WTC11 (cell line): ENCODE measurements at regions not wholly inside any gene's neighbourhood (a gene's known extent, or its start where the extent isn't known, plus 50 kb on each side); places are given as distances from the start of the nearest gene placed in this dataset.

Source experiments
- ATAC-seq: fragments of 200-7000 bp; cut with Tn5 transposase; 2 replicates; pipeline ENCODE4 v1.10.0; 2021; ENCODE audit warnings: mild to moderate bottlenecking, moderate library complexity
- CTCF ChIA-PET: fragments of 300-600 bp; sonication (Branson Sonifier 250); formaldehyde crosslinking; loops from one replicate; lab custom pipeline; 2021; ENCODE audit warnings: antibody characterized with exemption; lab: Charles Lee
- POLR2A ChIA-PET: fragments of 350-600 bp; sonication (Branson Sonifier 250); formaldehyde crosslinking; loops from one replicate; lab custom pipeline; 2021; ENCODE audit warnings: antibody characterized with exemption; lab: Charles Lee
- DNase-seq: peaks from one replicate; pipeline ENCODE4 v3.0.0; 2021; ENCODE audit warnings: low spot score
- H3K27ac Mint-ChIP-seq: 2 replicates; pipeline ENCODE4 v1.8.0; 2021; ENCODE audit warnings: mixed read lengths
- H3K27me3 Mint-ChIP-seq: 2 replicates; pipeline ENCODE4 v1.8.0; 2021; ENCODE audit warnings: low read depth, mild to moderate bottlenecking, moderate library complexity, mixed read lengths
- H3K36me3 Mint-ChIP-seq: 2 replicates; pipeline ENCODE4 v1.8.0; 2021; ENCODE audit warnings: mixed read lengths
- H3K4me1 Mint-ChIP-seq: 2 replicates; pipeline ENCODE4 v1.8.0; 2022; ENCODE audit warnings: mixed read lengths
- H3K4me3 Mint-ChIP-seq: 2 replicates; pipeline ENCODE4 v1.8.0; 2021; ENCODE audit warnings: mild to moderate bottlenecking, moderate library complexity, mixed read lengths
- H3K9me3 Mint-ChIP-seq: 2 replicates; pipeline ENCODE4 v1.8.0; 2021; ENCODE audit warnings: mixed read lengths
- ARID4B ChIP-seq: sonication (generic); formaldehyde crosslinking; IDR thresholded peaks from 2 replicates; pipeline ENCODE4 v1.8.0; 2023; ENCODE audit warnings: missing genetic modification reagents, mild to moderate bottlenecking, borderline replicate concordance
- ATF1 ChIP-seq: sonication (generic); formaldehyde crosslinking; IDR thresholded peaks from 2 replicates; pipeline ENCODE4 v1.8.1; 2023; ENCODE audit warnings: mild to moderate bottlenecking, moderate library complexity, missing genetic modification reagents
- ATF2 ChIP-seq: sonication (generic); formaldehyde crosslinking; IDR thresholded peaks from 2 replicates; pipeline ENCODE4 v1.8.1; 2022; ENCODE audit warnings: low read depth, missing genetic modification reagents, borderline replicate concordance
- CBFB ChIP-seq: sonication (generic); formaldehyde crosslinking; IDR thresholded peaks from 2 replicates; pipeline ENCODE4 v1.8.1; 2022; ENCODE audit warnings: mild to moderate bottlenecking, low read depth, missing genetic modification reagents
- CREB1 ChIP-seq: sonication (generic); formaldehyde crosslinking; IDR thresholded peaks from 2 replicates; pipeline ENCODE4 v1.8.0; 2023; ENCODE audit warnings: mild to moderate bottlenecking, missing genetic modification reagents
- ELF4 ChIP-seq: sonication (generic); formaldehyde crosslinking; IDR thresholded peaks from 2 replicates; pipeline ENCODE4 v1.8.1; 2022; ENCODE audit warnings: low read depth, mild to moderate bottlenecking, moderate library complexity, missing genetic modification reagents
- FOXK1 ChIP-seq: sonication (generic); formaldehyde crosslinking; IDR thresholded peaks from 2 replicates; pipeline ENCODE4 v1.8.0; 2022; ENCODE audit warnings: mild to moderate bottlenecking, moderate library complexity, missing genetic modification reagents
- HMGXB4 ChIP-seq: sonication (generic); formaldehyde crosslinking; IDR thresholded peaks from 2 replicates; pipeline ENCODE4 v1.8.1; 2023; ENCODE audit warnings: mild to moderate bottlenecking, moderate library complexity, missing genetic modification reagents
- IRF2 ChIP-seq: sonication (generic); formaldehyde crosslinking; IDR thresholded peaks from 2 replicates; pipeline ENCODE4 v1.8.0; 2022; ENCODE audit warnings: low read depth, missing genetic modification reagents, borderline replicate concordance
- NR1H2 ChIP-seq: sonication (generic); formaldehyde crosslinking; IDR thresholded peaks from 2 replicates; pipeline ENCODE4 v1.9.0; 2021; ENCODE audit warnings: mild to moderate bottlenecking, moderate library complexity, missing genetic modification reagents
- OVOL2 ChIP-seq: fragments of 250-450 bp; sonication (Bioruptor Pico); IDR thresholded peaks from 2 replicates; pipeline ENCODE4 v1.9.0; 2021; ENCODE audit warnings: mild to moderate bottlenecking, borderline replicate concordance
- RORB ChIP-seq: fragments of 250-450 bp; sonication (Bioruptor Pico); IDR thresholded peaks from 2 replicates; pipeline ENCODE4 v1.9.0; 2021; ENCODE audit warnings: mild to moderate bottlenecking
- ZNF138 ChIP-seq: sonication (generic); formaldehyde crosslinking; conservative IDR thresholded peaks from 2 replicates; pipeline ENCODE4 v1.8.1; 2022; ENCODE audit warnings: mild to moderate bottlenecking, moderate library complexity, missing genetic modification reagents
- ZNF232 ChIP-seq: sonication (generic); formaldehyde crosslinking; IDR thresholded peaks from 2 replicates; pipeline ENCODE4 v1.8.0; 2022; ENCODE audit warnings: mild to moderate bottlenecking, missing genetic modification reagents
- ZNF671 ChIP-seq: fragments of 250-450 bp; sonication (Bioruptor Pico); IDR thresholded peaks from 2 replicates; pipeline ENCODE4 v1.8.0; 2021; ENCODE audit warnings: mild to moderate bottlenecking
- ZSCAN18 ChIP-seq: fragments of 250-450 bp; sonication (Bioruptor Pico); IDR thresholded peaks from 2 replicates; pipeline ENCODE4 v2.1.2; 2022; ENCODE audit warnings: mild to moderate bottlenecking, moderate library complexity
- TF ChIP-seq, protein P1 (sequence below): sonication (generic); formaldehyde crosslinking; IDR thresholded peaks from 2 replicates; pipeline ENCODE4 v1.8.1; 2023; ENCODE audit warnings: mild to moderate bottlenecking, missing genetic modification reagents
- TF ChIP-seq, protein P2 (sequence below): sonication (generic); formaldehyde crosslinking; conservative IDR thresholded peaks from 2 replicates; pipeline ENCODE4 v1.8.1; 2023; ENCODE audit warnings: mild to moderate bottlenecking, low read depth, missing genetic modification reagents, moderate library complexity
- TF ChIP-seq, protein P3 (sequence below): sonication (generic); formaldehyde crosslinking; IDR thresholded peaks from 2 replicates; pipeline ENCODE4 v1.8.0; 2022; ENCODE audit warnings: mild to moderate bottlenecking, missing genetic modification reagents

DNA sequence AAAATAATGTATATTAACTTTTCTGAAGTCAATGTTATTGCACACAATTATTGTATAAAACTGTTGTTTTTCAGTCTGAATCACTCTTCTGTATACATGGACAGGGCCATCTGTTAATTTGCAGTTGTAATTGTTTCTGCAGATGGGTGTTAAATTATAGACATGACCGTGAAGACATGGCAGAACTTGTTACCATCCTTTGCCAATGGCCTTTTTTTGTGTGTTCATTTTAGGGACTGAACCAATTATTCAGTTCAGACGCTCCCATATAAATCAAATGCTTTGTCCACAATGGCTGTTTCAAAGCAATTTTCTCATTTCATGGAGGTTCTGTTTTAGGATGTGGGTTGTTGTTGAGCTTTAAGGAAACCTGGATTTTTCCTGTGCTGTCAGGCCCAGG, 533.7 kb downstream of the DOK5 start (continued):
- TF ChIP-seq ARID4B (CRISPR knock-in tag): no peak

DNA sequence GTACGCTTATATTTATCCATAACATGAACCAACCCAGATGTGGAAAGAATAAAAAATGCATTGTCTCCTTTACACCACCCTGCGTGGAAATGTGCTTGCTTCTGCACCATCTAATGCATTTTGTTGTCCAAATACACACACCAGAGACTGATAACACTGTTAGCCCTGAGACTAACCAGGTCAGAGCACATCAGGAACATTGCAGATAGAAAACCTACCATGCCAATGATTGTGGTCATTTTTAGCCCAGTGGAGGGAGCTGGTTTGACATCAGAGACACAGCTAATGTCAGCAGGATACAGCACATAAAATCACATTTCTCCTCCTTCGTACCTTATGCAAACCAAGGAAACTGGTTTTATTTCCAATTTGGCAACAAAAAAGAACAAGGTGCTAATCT, 528.7 kb downstream of the DOK5 start:
- no peak for DNase-seq
- H3K9me3 Mint-ChIP-seq: peaks cover 83% of the 10 kb centered on the region
- no peak for TF ChIP-seq ZNF138
- no peak for TF ChIP-seq ZNF671
- TF ChIP-seq, protein P1, sequence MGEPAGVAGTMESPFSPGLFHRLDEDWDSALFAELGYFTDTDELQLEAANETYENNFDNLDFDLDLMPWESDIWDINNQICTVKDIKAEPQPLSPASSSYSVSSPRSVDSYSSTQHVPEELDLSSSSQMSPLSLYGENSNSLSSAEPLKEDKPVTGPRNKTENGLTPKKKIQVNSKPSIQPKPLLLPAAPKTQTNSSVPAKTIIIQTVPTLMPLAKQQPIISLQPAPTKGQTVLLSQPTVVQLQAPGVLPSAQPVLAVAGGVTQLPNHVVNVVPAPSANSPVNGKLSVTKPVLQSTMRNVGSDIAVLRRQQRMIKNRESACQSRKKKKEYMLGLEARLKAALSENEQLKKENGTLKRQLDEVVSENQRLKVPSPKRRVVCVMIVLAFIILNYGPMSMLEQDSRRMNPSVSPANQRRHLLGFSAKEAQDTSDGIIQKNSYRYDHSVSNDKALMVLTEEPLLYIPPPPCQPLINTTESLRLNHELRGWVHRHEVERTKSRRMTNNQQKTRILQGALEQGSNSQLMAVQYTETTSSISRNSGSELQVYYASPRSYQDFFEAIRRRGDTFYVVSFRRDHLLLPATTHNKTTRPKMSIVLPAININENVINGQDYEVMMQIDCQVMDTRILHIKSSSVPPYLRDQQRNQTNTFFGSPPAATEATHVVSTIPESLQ (CRISPR knock-in tag): no peak
- TF ChIP-seq FOXK1 (CRISPR knock-in tag): no peak
- no peak for TF ChIP-seq ZNF232
- TF ChIP-seq IRF2: no peak
- no peak for TF ChIP-seq RORB (CRISPR knock-in tag)
- no peak for TF ChIP-seq OVOL2 (CRISPR knock-in tag)
- no peak for TF ChIP-seq HMGXB4 (CRISPR knock-in tag)
- TF ChIP-seq, protein P2, sequence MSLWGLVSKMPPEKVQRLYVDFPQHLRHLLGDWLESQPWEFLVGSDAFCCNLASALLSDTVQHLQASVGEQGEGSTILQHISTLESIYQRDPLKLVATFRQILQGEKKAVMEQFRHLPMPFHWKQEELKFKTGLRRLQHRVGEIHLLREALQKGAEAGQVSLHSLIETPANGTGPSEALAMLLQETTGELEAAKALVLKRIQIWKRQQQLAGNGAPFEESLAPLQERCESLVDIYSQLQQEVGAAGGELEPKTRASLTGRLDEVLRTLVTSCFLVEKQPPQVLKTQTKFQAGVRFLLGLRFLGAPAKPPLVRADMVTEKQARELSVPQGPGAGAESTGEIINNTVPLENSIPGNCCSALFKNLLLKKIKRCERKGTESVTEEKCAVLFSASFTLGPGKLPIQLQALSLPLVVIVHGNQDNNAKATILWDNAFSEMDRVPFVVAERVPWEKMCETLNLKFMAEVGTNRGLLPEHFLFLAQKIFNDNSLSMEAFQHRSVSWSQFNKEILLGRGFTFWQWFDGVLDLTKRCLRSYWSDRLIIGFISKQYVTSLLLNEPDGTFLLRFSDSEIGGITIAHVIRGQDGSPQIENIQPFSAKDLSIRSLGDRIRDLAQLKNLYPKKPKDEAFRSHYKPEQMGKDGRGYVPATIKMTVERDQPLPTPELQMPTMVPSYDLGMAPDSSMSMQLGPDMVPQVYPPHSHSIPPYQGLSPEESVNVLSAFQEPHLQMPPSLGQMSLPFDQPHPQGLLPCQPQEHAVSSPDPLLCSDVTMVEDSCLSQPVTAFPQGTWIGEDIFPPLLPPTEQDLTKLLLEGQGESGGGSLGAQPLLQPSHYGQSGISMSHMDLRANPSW (CRISPR knock-in tag): no peak
- TF ChIP-seq CREB1 (CRISPR knock-in tag): no peak
- no peak for TF ChIP-seq ELF4
- TF ChIP-seq, all 79 proteins: peak for 0
- H3K27ac Mint-ChIP-seq: no peak overlapping the region
- no peaks in the 10 kb centered on the region for H3K4me1 Mint-ChIP-seq
- POLR2A ChIA-PET: no interaction called here
- H3K27me3 Mint-ChIP-seq: peaks cover 6% of the 10 kb centered on the region; the same call in 1 of the 2 replicates
- CTCF ChIA-PET: no interaction called here
- no peak for ATAC-seq
- peaks cover 70% of the 10 kb centered on the region for H3K36me3 Mint-ChIP-seq
- H3K4me3 Mint-ChIP-seq: no peak overlapping the region

- no peaks in the 10 kb centered on the region for H3K4me1 Mint-ChIP-seq
- peaks cover 15% of the 10 kb centered on the region for H3K27me3 Mint-ChIP-seq
- DNase-seq (no peak), ATAC-seq (no peak)
- ChIA-PET CTCF (no interaction called here), POLR2A (no interaction called here)
- no peak overlapping the region for H3K27ac Mint-ChIP-seq
- H3K4me3 Mint-ChIP-seq: no peak overlapping the region
- H3K36me3 Mint-ChIP-seq: peaks cover 68% of the 10 kb centered on the region
- peaks cover 74% of the 10 kb centered on the region for H3K9me3 Mint-ChIP-seq
- TF ChIP-seq ZSCAN18 (CRISPR knock-in tag): no peak
- TF ChIP-seq ZNF671: no peak
- no peak for TF ChIP-seq ATF2 (CRISPR knock-in tag)
- TF ChIP-seq ATF1 (CRISPR knock-in tag): no peak
- no peak for TF ChIP-seq NR1H2 (CRISPR knock-in tag)
- TF ChIP-seq, protein P3, sequence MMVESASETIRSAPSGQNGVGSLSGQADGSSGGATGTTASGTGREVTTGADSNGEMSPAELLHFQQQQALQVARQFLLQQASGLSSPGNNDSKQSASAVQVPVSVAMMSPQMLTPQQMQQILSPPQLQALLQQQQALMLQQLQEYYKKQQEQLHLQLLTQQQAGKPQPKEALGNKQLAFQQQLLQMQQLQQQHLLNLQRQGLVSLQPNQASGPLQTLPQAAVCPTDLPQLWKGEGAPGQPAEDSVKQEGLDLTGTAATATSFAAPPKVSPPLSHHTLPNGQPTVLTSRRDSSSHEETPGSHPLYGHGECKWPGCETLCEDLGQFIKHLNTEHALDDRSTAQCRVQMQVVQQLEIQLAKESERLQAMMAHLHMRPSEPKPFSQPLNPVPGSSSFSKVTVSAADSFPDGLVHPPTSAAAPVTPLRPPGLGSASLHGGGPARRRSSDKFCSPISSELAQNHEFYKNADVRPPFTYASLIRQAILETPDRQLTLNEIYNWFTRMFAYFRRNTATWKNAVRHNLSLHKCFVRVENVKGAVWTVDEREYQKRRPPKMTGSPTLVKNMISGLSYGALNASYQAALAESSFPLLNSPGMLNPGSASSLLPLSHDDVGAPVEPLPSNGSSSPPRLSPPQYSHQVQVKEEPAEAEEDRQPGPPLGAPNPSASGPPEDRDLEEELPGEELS: no peak
- no peak for TF ChIP-seq CBFB (CRISPR knock-in tag)
Observed at GRCh38 chr20:54995553-54995952, 520.2 kb downstream of the DOK5 start.
